Transverse colon (tissue), 4 donors: ENCODE measurements at regions not wholly inside any gene's neighbourhood (a gene's known extent, or its start where the extent isn't known, plus 50 kb on each side); places are given as distances from the start of the nearest gene placed in this dataset.

Source experiments
- DNase-seq: peaks from one replicate; pipeline ENCODE4 v3.0.0-alpha.2; 2019
- H3K27ac ChIP-seq, 4 donors: fragments of 200-600 bp; sonication (generic); 2 replicates each; pipeline ENCODE4 v1.5.1; 2016 to 2018; ENCODE audit warnings: inconsistent platforms in 4 of 4
- H3K27me3 ChIP-seq: fragments of 200-600 bp; sonication (generic); 2 replicates; pipeline ENCODE4 v1.5.1; 2017; ENCODE audit warnings: inconsistent platforms
- H3K36me3 ChIP-seq, 4 donors: fragments of 200-600 bp; sonication (generic); 2 replicates each; pipeline ENCODE4 v1.5.1; 2017 to 2019; ENCODE audit warnings: inconsistent platforms in 4 of 4
- H3K4me1 ChIP-seq, 4 donors: fragments of 200-600 bp; sonication (generic); 2 replicates each; pipeline ENCODE4 v1.5.1; 2017 to 2020; ENCODE audit warnings: inconsistent platforms in 4 of 4
- H3K4me3 ChIP-seq, 4 donors: fragments of 200-600 bp; sonication (generic); 1 replicate in 1 of 4; 2 replicates in 3 of 4; pipeline versions ENCODE4 v1.5.1 to v1.6.1; 2017 to 2019; ENCODE audit warnings: inconsistent platforms in 4 of 4
- H3K9me3 ChIP-seq, 2 donors: fragments of 200-600 bp; sonication (generic); 2 replicates each; pipeline ENCODE4 v1.5.1; 2017 to 2019; ENCODE audit warnings: inconsistent platforms in 2 of 2
- EP300 ChIP-seq: sonication (generic); formaldehyde crosslinking; IDR thresholded peaks from one replicate; pipeline ENCODE4 v1.6.1; 2017; ENCODE audit warnings: antibody characterized with exemption, low read depth
- POLR2A ChIP-seq: fragments of 450-650 bp; IDR thresholded peaks from one replicate; pipeline ENCODE4 v1.6.1; 2016; ENCODE audit warnings: antibody characterized with exemption, mild to moderate bottlenecking, moderate library complexity
- POLR2AphosphoS5 ChIP-seq, 3 donors: sonication (generic); formaldehyde crosslinking; IDR thresholded peaks; one replicate each; pipeline ENCODE4 v1.6.1; 2016; ENCODE audit warnings: antibody characterized with exemption in 3 of 3
- WGBS, 2 donors: methylation state at CpG; one replicate each; pipeline ENCODE4 v1.1.5; 2018; ENCODE audit warnings: low coverage in 1 of 2; 5-methylcytosine and 5-hydroxymethylcytosine counted together
- in situ Hi-C, 4 donors: fragments of 200-750 bp; cut with MboI; loops; one replicate each; pipeline versions ENCODE4 v1.15.0 to v1.15.1; 2017; ENCODE audit warnings: low sequenced_read_pairs in 3 of 4, low pct_ligation_motif_present in 1 of 4, low pct_unique_long_range_greater_than_20kb in 1 of 4
- intact Hi-C: fragments of 100-400 bp; cut with DNase I; formaldehyde crosslinking; loops from one replicate; pipeline ENCODE4 v1.15.1; 2023; ENCODE audit warnings: low total_unique reads
- TF ChIP-seq, protein P1 (sequence below), 5 experiments: fragments of 200-600 bp in 3 of 5; fragments of 450-650 bp in 2 of 5; sonication (generic) in 3 of 5; IDR thresholded peaks; 1 replicate in 2 of 5; 2 replicates in 3 of 5; pipeline ENCODE4 v1.5.1; 2016 to 2017; ENCODE audit warnings: antibody characterized with exemption in 5 of 5, inconsistent platforms in 3 of 5, mild to moderate bottlenecking in 2 of 5, moderate library complexity in 1 of 5

GRCh38 chr12:85603556-85603955 lies 232.7 kb downstream of the RASSF9 start:
- no peaks in the 10 kb centered on the region for H3K4me1 ChIP-seq
- H3K9me3 ChIP-seq = no peaks in the 10 kb centered on the region
- TF ChIP-seq, protein P1, sequence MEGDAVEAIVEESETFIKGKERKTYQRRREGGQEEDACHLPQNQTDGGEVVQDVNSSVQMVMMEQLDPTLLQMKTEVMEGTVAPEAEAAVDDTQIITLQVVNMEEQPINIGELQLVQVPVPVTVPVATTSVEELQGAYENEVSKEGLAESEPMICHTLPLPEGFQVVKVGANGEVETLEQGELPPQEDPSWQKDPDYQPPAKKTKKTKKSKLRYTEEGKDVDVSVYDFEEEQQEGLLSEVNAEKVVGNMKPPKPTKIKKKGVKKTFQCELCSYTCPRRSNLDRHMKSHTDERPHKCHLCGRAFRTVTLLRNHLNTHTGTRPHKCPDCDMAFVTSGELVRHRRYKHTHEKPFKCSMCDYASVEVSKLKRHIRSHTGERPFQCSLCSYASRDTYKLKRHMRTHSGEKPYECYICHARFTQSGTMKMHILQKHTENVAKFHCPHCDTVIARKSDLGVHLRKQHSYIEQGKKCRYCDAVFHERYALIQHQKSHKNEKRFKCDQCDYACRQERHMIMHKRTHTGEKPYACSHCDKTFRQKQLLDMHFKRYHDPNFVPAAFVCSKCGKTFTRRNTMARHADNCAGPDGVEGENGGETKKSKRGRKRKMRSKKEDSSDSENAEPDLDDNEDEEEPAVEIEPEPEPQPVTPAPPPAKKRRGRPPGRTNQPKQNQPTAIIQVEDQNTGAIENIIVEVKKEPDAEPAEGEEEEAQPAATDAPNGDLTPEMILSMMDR (IDR thresholded peaks at IDR 0.05) = no peak
- TF ChIP-seq POLR2A = no peak
- TF ChIP-seq POLR2AphosphoS5 (IDR thresholded peaks at IDR 0.05) = no peak
- no peak for TF ChIP-seq EP300
- intact Hi-C loops = no loop called here
- H3K4me3 ChIP-seq = no peak overlapping the region
- in situ Hi-C loops = no loop called here
- no peak overlapping the region for H3K27ac ChIP-seq
- 34 to 45% methylated on average over 2 of the region's 2 CpGs for WGBS, 2 donors
- DNase-seq = no peak
- no peaks in the 10 kb centered on the region for H3K27me3 ChIP-seq
- no peaks in the 10 kb centered on the region for H3K36me3 ChIP-seq

DNA sequence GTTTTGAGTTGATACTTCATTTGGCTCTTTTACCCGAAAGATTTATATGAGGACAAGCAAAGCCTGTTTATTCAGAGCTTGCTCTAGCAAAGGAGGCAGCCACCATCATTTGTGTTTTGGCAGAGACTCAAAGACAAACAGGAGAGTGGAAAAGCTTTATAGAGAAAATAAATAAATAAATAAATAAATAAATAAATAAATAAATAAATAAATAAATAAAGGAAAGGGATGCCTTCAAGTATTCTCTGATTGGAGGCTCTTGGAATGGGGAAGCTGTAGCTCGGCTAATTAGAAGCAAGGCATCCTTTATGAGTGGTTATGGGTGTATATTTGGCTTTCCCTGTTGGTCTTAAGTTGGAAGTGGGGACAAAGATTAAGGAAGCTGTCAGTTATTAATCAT lies 229.8 kb downstream of the RASSF9 start:
- H3K4me1 ChIP-seq = no peaks in the 10 kb centered on the region
- WGBS, 2 donors = 79 to 83% methylated on average over 1 to 2 of the region's 2 CpGs
- no peak overlapping the region for H3K4me3 ChIP-seq
- H3K27ac ChIP-seq = no peak overlapping the region
- no peaks in the 10 kb centered on the region for H3K27me3 ChIP-seq
- intact Hi-C loops = no loop called here
- no peaks in the 10 kb centered on the region for H3K9me3 ChIP-seq
- in situ Hi-C loops = no loop called here
- no peaks in the 10 kb centered on the region for H3K36me3 ChIP-seq
- TF ChIP-seq POLR2AphosphoS5 (IDR thresholded peaks at IDR 0.05) (no peak), POLR2A (no peak), EP300 (no peak)
- TF ChIP-seq, protein P1 (IDR thresholded peaks at IDR 0.05) = no peak
- DNase-seq = no peak

- 51 to 63% methylated on average over 2 of the region's 2 CpGs for WGBS, 2 donors
- Histone ChIP-seq H3K36me3 (no peaks in the 10 kb centered on the region), H3K27me3 (no peaks in the 10 kb centered on the region), H3K4me3 (no peak overlapping the region), H3K4me1 (no peaks in the 10 kb centered on the region), H3K27ac (no peak overlapping the region), H3K9me3 (no peaks in the 10 kb centered on the region)
- intact Hi-C loops = no loop called here
- in situ Hi-C loops = no loop called here
- TF ChIP-seq POLR2AphosphoS5 (IDR thresholded peaks at IDR 0.05) = no peak
- no peak for TF ChIP-seq EP300
- TF ChIP-seq POLR2A = no peak
- TF ChIP-seq, protein P1 (IDR thresholded peaks at IDR 0.05) = no peak
- DNase-seq = no peak
Observed at GRCh38 chr12:85609778-85610177, 226.4 kb downstream of the RASSF9 start.

DNA sequence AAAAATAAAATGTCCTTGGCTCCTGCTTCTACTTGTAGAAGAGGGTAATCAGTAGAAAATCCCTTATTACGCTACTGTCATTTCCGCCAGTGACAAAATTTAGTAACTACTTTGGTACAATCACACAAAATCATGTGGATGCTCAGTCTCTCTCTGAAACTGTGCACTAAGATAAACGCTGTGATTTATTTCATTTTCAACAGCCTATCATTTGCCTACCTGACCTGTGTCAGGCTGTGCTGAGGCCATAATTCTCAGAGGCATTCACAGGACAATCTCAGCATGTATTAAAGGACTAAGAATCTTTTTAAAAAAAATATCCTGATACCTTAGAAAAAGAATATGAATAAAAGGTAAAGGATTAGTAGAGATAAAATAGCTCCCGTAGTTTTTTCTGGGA lies 226.0 kb downstream of the RASSF9 start:
- in situ Hi-C loops = no loop called here

More for the DNA sequence above, 226.0 kb downstream of the RASSF9 start:
- H3K36me3 ChIP-seq = no peaks in the 10 kb centered on the region
- TF ChIP-seq POLR2AphosphoS5 (IDR thresholded peaks at IDR 0.05) = no peak
- no peak for TF ChIP-seq EP300
- TF ChIP-seq, protein P1 (IDR thresholded peaks at IDR 0.05) = no peak
- no peak for TF ChIP-seq POLR2A
- no peak for DNase-seq
- no peak overlapping the region for H3K4me3 ChIP-seq
- H3K4me1 ChIP-seq = no peaks in the 10 kb centered on the region
- WGBS, 2 donors = 83 to 98% methylated on average over 3 to 4 of the region's 4 CpGs
- H3K9me3 ChIP-seq = no peaks in the 10 kb centered on the region
- H3K27me3 ChIP-seq = no peaks in the 10 kb centered on the region
- intact Hi-C loops = no loop called here
- H3K27ac ChIP-seq = no peak overlapping the region
